K562 (cell line): ENCODE measurements at regions not wholly inside any gene's neighbourhood (a gene's known extent, or its start where the extent isn't known, plus 50 kb on each side); places are given as distances from the start of the nearest gene placed in this dataset.
"Not testable (repeated sequence)": the region's sequence is repeated elsewhere in the genome, so short reads cannot be mapped to it uniquely, and the experiment has no call there.

ENCODE experiments used
- ATAC-seq: fragments of 200-7000 bp; cut with Tn5 transposase; 3 replicates; pipeline ENCODE4 v1.9.1; 2020; ENCODE audit warnings: moderate library complexity
- BruUV-seq: library from RNA; stranded (reverse); fragments of 400-500 nt; replicated peaks from 2 replicates; lab custom pipeline; 2021; lab: Mats Ljungman, UMichigan
- CTCF ChIA-PET: fragments of 300-600 bp; formaldehyde crosslinking; extraction: SDS; loops from one replicate; lab custom pipeline; 2021; ENCODE audit warnings: low intra/inter-chr PET ratio; lab: Yijun Ruan, JAX
- POLR2A ChIA-PET: fragments of 300-600, 350-650 bp; sonication (Branson Sonifier 250); formaldehyde crosslinking; extraction: SDS; loops from one replicate; lab custom pipeline; 2021; ENCODE audit warnings: antibody characterized with exemption, inconsistent platforms; lab: Yijun Ruan, JAX
- DNase-seq, 4 experiments: peaks; one replicate each; pipeline versions ENCODE4 v3.0.0 to v3.0.0-alpha.2; 2011 to 2018; ENCODE audit warnings: low spot score in 3 of 4, mixed read lengths in 3 of 4; ENCODE audit errors: extremely low read depth in 1 of 4
- FAIRE-seq: peaks from 2 replicates; lab custom pipeline; 2011; peaks lifted over from hg19 to GRCh38; lab: Jason Lieb, UNC
- H2AFZ ChIP-seq: 2 replicates; pipeline ENCODE4 v1.6.0; 2011; ENCODE audit warnings: low read depth, low read length, control low read depth, inconsistent platforms
- H3K27ac ChIP-seq: fragments of 200-600 bp; 3 replicates; pipeline ENCODE4 v1.8.0; 2011; ENCODE audit warnings: low read depth, mild to moderate bottlenecking, control low read depth, inconsistent platforms, low read length, moderate library complexity, mixed read lengths; ENCODE audit errors: extremely low read depth
- H3K27me3 ChIP-seq, 2 experiments: fragments of 300-600 bp in 1 of 2; 2 replicates in 1 of 2; 3 replicates in 1 of 2; pipeline versions ENCODE4 v1.6.0 to v1.8.0; 2011; ENCODE audit warnings: inconsistent platforms in 2 of 2, low read length in 2 of 2, mild to moderate bottlenecking in 1 of 2, mixed read lengths in 1 of 2, moderate library complexity in 1 of 2; ENCODE audit not compliant: control insufficient read depth in 2 of 2, insufficient read depth in 2 of 2
- H3K36me3 ChIP-seq: fragments of 300-600 bp; 3 replicates; pipeline ENCODE4 v1.8.0; 2011; ENCODE audit warnings: mild to moderate bottlenecking, low read length, inconsistent platforms; ENCODE audit not compliant: control insufficient read depth, insufficient read depth
- H3K4me1 ChIP-seq, 2 experiments: fragments of 200-600 bp in 1 of 2; replicated peaks in 1 of 2; 2 replicates in 1 of 2; 3 replicates in 1 of 2; pipeline versions ENCODE4 v1.5.1 to v1.8.0; 2011; ENCODE audit warnings: inconsistent platforms in 2 of 2, low read length in 2 of 2, mild to moderate bottlenecking in 1 of 2, mixed read lengths in 1 of 2, moderate library complexity in 1 of 2; ENCODE audit not compliant: control insufficient read depth in 2 of 2, insufficient read depth in 2 of 2
- H3K4me2 ChIP-seq: 2 replicates; pipeline ENCODE4 v1.6.1; 2011; ENCODE audit warnings: low read length, control low read depth, inconsistent platforms, mixed read lengths; ENCODE audit not compliant: insufficient read depth
- H3K4me3 ChIP-seq: fragments of 200-600 bp; sonication (generic), shearing (Covaris generic); 2 replicates; pipeline ENCODE4 v1.5.1; 2016; ENCODE audit warnings: control low read depth, inconsistent platforms
- H3K79me2 ChIP-seq: fragments of 200-600 bp; 3 replicates; pipeline ENCODE4 v1.8.0; 2011; ENCODE audit warnings: low read length, inconsistent platforms; ENCODE audit not compliant: control insufficient read depth, insufficient read depth
- H3K9ac ChIP-seq, 2 experiments: 2 replicates each; pipeline versions ENCODE4 v1.6.0 to v1.6.1; 2011; ENCODE audit warnings: low read depth in 2 of 2, low read length in 2 of 2, control low read depth in 1 of 2, inconsistent platforms in 1 of 2, mild to moderate bottlenecking in 1 of 2, mixed read lengths in 1 of 2; ENCODE audit not compliant: insufficient read depth in 1 of 2
- H3K9me1 ChIP-seq: one replicate; pipeline ENCODE4 v1.6.0; 2011; ENCODE audit warnings: inconsistent platforms, mild to moderate bottlenecking, low read length, moderate library complexity; ENCODE audit not compliant: control insufficient read depth, insufficient read depth
- H3K9me3 ChIP-seq: replicated peaks from 2 replicates; pipeline ENCODE4 v1.5.1; 2011; ENCODE audit warnings: low read depth, low read length, inconsistent platforms; ENCODE audit not compliant: control insufficient read depth, insufficient read depth
- H4K20me1 ChIP-seq: replicated peaks from 2 replicates; pipeline ENCODE4 v1.6.1; 2011; ENCODE audit warnings: low read length, inconsistent platforms, mixed read lengths; ENCODE audit not compliant: control insufficient read depth, insufficient read depth
- WGBS: fragments of 100-300 bp; shearing (Covaris generic); methylation state at CpG from one replicate; pipeline ENCODE4 v1.1.6; 2016; ENCODE audit warnings: low coverage, mixed read lengths; ENCODE audit not compliant: insufficient coverage; ENCODE audit errors: missing lambda C conversion rate; 5-methylcytosine and 5-hydroxymethylcytosine counted together
- in situ Hi-C: fragments of 300-500 bp; cut with MboI; formaldehyde crosslinking; loops from 4 replicates; pipeline ENCODE4 v1.15.0; 2018; ENCODE audit warnings: inconsistent platforms, mixed read lengths
- intact Hi-C: fragments of 100-400 bp; cut with micrococcal nuclease; formaldehyde crosslinking; loops from 2 replicates; pipeline ENCODE4 v1.14.2; 2022
- TF ChIP-seq, protein P1 (sequence below): IDR thresholded peaks from 2 replicates; pipeline ENCODE4 v1.6.1; 2014; ENCODE audit warnings: antibody characterized with exemption

DNA sequence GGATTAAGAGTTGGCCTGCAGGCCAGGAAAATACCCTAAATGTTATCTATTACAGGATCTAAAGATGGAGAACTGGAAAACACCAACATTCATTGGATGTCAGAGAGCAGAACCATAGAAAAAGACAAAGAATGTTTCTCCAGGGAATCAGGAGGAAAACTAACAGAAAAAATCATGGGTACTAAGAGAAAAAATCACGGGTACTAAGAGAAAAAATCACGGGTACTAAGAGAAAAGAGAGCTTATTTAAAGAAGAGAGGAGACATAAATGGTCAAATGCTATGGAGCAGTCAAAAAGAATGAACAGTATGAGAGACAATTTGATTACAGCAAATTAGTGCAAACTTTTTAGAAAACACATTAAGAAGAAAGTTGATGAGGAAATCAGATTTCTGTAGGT, 73.8 kb upstream of the SERBP1 start (continued):
- TF ChIP-seq, protein P1, sequence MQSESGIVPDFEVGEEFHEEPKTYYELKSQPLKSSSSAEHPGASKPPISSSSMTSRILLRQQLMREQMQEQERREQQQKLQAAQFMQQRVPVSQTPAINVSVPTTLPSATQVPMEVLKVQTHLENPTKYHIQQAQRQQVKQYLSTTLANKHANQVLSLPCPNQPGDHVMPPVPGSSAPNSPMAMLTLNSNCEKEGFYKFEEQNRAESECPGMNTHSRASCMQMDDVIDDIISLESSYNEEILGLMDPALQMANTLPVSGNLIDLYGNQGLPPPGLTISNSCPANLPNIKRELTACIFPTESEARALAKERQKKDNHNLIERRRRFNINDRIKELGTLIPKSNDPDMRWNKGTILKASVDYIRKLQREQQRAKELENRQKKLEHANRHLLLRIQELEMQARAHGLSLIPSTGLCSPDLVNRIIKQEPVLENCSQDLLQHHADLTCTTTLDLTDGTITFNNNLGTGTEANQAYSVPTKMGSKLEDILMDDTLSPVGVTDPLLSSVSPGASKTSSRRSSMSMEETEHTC, result no peak

DNA sequence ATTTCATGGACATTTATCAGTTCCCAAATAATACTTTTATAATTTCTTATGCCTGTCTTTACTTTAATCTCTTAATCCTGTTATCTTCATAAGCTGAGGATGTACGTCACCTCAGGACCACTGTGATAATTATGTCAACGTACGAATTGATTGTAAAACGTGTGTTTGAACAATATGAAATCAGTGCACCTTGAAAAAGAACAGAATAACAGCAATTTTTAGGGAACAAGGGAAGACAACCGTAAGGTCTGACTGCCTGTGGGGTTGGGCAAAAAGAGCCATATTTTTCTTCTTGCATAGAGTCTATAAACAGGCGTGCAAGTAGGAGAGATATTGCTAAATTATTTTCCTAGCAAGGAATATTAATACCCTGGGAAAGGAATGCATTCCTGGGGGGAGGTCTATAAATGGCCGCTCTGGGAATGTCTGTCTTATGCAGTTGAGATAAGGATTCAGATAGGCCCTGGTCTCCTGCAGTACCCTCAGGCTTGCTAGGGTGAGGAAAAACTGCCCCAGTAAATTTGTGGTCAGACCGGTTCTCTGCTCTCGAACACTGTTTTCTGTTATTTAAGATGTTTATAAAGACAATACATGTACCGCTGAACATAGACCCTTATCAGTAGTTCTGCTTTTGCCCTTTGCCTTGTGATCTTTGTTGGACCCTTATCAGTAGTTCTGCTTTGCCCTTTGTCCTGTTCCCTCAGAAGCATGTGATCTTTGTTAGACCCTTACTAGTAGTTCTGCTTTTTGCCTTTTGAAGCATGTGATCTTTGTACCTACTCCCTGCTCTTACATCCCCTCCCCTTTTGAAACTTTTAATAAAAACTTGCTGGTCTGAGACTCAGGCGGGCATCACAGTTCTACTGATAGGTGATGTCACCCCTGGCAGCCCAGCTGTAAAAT, 83.4 kb upstream of the SERBP1 start:
- H3K27me3 ChIP-seq, H3K27ac ChIP-seq, ATAC-seq, H3K79me2 ChIP-seq, BruUV-seq, FAIRE-seq, H3K9ac ChIP-seq, H3K4me3 ChIP-seq, H3K36me3 ChIP-seq, H3K4me2 ChIP-seq, H3K4me1 ChIP-seq, CTCF ChIA-PET, DNase-seq, H3K9me1 ChIP-seq, H4K20me1 ChIP-seq, intact Hi-C loops, H3K9me3 ChIP-seq, in situ Hi-C loops, H2AFZ ChIP-seq: not testable (repeated sequence)
- POLR2A ChIA-PET, result interaction anchor here (1.0 kb wide), 1 partner anchor 11 kb away, joined by 3 read pairs; no protein-coding TSS in a partner anchor
- WGBS, result 58% methylated on average over 10 of the region's 11 CpGs
